H1 (cell line): ENCODE measurements at regions not wholly inside any gene's neighbourhood (a gene's known extent, or its start where the extent isn't known, plus 50 kb on each side); places are given as distances from the start of the nearest gene placed in this dataset.

Source experiments
- CTCF ChIA-PET: fragments of 300-600 bp; sonication (Branson Sonifier 250); formaldehyde crosslinking; loops from one replicate; lab custom pipeline; 2021; ENCODE audit not compliant: partially characterized antibody; lab: Charles Lee
- POLR2A ChIA-PET: fragments of 300-600 bp; sonication (Branson Sonifier 250); formaldehyde crosslinking; loops from one replicate; lab custom pipeline; 2021; ENCODE audit warnings: inconsistent platforms; ENCODE audit not compliant: partially characterized antibody; lab: Charles Lee
- DNase-seq, 2 experiments: peaks; one replicate each; pipeline versions ENCODE4 v3.0.0 to v3.0.0-alpha.2; 2010 to 2022; ENCODE audit warnings: low spot score in 2 of 2, low read depth in 1 of 2, mixed read lengths in 1 of 2
- FAIRE-seq: peaks from 2 replicates; lab custom pipeline; 2011; peaks lifted over from hg19 to GRCh38; lab: Jason Lieb, UNC
- H2AFZ ChIP-seq: 2 replicates; pipeline ENCODE4 v1.8.1; 2012; ENCODE audit warnings: low read length, inconsistent platforms
- H2AK5ac ChIP-seq: 2 replicates; pipeline ENCODE4 v1.6.1; 2013; ENCODE audit warnings: low read depth, low read length
- H2BK120ac ChIP-seq: replicated peaks from 2 replicates; pipeline ENCODE3; 2013; ENCODE audit warnings: low read depth, low read length, inconsistent platforms
- H2BK12ac ChIP-seq: 2 replicates; pipeline ENCODE4 v1.6.1; 2013; ENCODE audit warnings: low read depth, low read length
- H2BK15ac ChIP-seq: 2 replicates; pipeline ENCODE4 v1.6.1; 2013; ENCODE audit warnings: low read length
- H2BK20ac ChIP-seq: 2 replicates; pipeline ENCODE4 v1.6.1; 2013; ENCODE audit warnings: low read length
- H2BK5ac ChIP-seq: 2 replicates; pipeline ENCODE4 v1.6.1; 2013; ENCODE audit warnings: low read depth, low read length
- H3K14ac ChIP-seq: 2 replicates; pipeline ENCODE4 v1.6.1; 2013; ENCODE audit warnings: inconsistent platforms; ENCODE audit not compliant: insufficient read length
- H3K18ac ChIP-seq: 2 replicates; pipeline ENCODE4 v1.6.1; 2013; ENCODE audit warnings: low read length; ENCODE audit errors: extremely low read depth
- H3K23ac ChIP-seq: 2 replicates; pipeline ENCODE4 v1.6.1; 2013; ENCODE audit warnings: inconsistent platforms; ENCODE audit not compliant: insufficient read length
- H3K23me2 ChIP-seq: 2 replicates; pipeline ENCODE4 v1.6.1; 2013; ENCODE audit warnings: low read depth, low read length
- H3K27ac ChIP-seq: 2 replicates; pipeline ENCODE4 v1.6.1; 2011; ENCODE audit warnings: low read depth, low read length, inconsistent platforms
- H3K27me3 ChIP-seq, 4 experiments: replicated peaks in 1 of 4; 1 replicate in 1 of 4; 2 replicates in 3 of 4; pipeline versions ENCODE4 v1.6.1 to v1.8.1; 2011 to 2013; ENCODE audit warnings: low read length in 3 of 4, mild to moderate bottlenecking in 3 of 4, inconsistent platforms in 2 of 4, mixed read lengths in 2 of 4, moderate library complexity in 1 of 4; ENCODE audit not compliant: control insufficient read depth in 3 of 4, insufficient read depth in 3 of 4; ENCODE audit errors: extremely low read depth in 1 of 4
- H3K36me3 ChIP-seq, 4 experiments: 2 replicates each; pipeline versions ENCODE4 v1.6.1 to v1.8.1; 2011 to 2013; ENCODE audit warnings: mild to moderate bottlenecking in 4 of 4, low read length in 3 of 4, moderate library complexity in 2 of 4, control low read depth in 1 of 4, inconsistent platforms in 1 of 4; ENCODE audit not compliant: insufficient read depth in 4 of 4, control insufficient read depth in 2 of 4
- H3K4ac ChIP-seq: replicated peaks from 2 replicates; pipeline ENCODE3; 2013; ENCODE audit warnings: low read length, low read depth, mixed read lengths, inconsistent platforms; ENCODE audit not compliant: insufficient read length
- H3K4me1 ChIP-seq, 4 experiments: replicated peaks in 1 of 4; 1 replicate in 1 of 4; 2 replicates in 3 of 4; pipeline versions ENCODE4 v1.6.1 to v1.8.1; 2011 to 2013; ENCODE audit warnings: low read length in 3 of 4, inconsistent platforms in 2 of 4, mixed read lengths in 1 of 4; ENCODE audit not compliant: insufficient read depth in 4 of 4, control insufficient read depth in 3 of 4
- H3K4me2 ChIP-seq, 2 experiments: 2 replicates each; pipeline versions ENCODE4 v1.6.1 to v1.8.1; 2011 to 2013; ENCODE audit warnings: low read depth in 2 of 2, low read length in 2 of 2, control low read depth in 1 of 2, inconsistent platforms in 1 of 2, mild to moderate bottlenecking in 1 of 2; ENCODE audit not compliant: insufficient read depth in 1 of 2
- H3K4me3 ChIP-seq, 4 experiments: fragments of 200-600, 300-600 bp in 1 of 4; sonication (generic), shearing (Covaris generic), sonication (Bioruptor Twin) in 1 of 4; 2 replicates each; pipeline versions ENCODE4 v1.5.1 to v1.8.1; 2011 to 2016; ENCODE audit warnings: low read length in 4 of 4, low read depth in 3 of 4, control low read depth in 2 of 4, inconsistent platforms in 2 of 4, mild to moderate bottlenecking in 2 of 4, mixed read lengths in 1 of 4, moderate library complexity in 1 of 4; ENCODE audit not compliant: insufficient read depth in 2 of 4; ENCODE audit errors: extremely low read depth in 1 of 4
- H3K56ac ChIP-seq: replicated peaks from 2 replicates; pipeline ENCODE3; 2013; ENCODE audit warnings: low read depth, mild to moderate bottlenecking, mixed read lengths, low read length, inconsistent platforms; ENCODE audit not compliant: insufficient read length
- H3K79me1 ChIP-seq: 2 replicates; pipeline ENCODE4 v1.6.1; 2013; ENCODE audit warnings: low read depth, low read length, control low read depth
- H3K79me2 ChIP-seq, 2 experiments: 2 replicates each; pipeline versions ENCODE4 v1.6.1 to v1.8.1; 2012 to 2013; ENCODE audit warnings: low read length in 2 of 2, mild to moderate bottlenecking in 2 of 2, inconsistent platforms in 1 of 2; ENCODE audit not compliant: insufficient read depth in 2 of 2, control insufficient read depth in 1 of 2
- H3K9ac ChIP-seq, 4 experiments: replicated peaks in 1 of 4; 1 replicate in 1 of 4; 2 replicates in 3 of 4; pipeline versions ENCODE4 v1.6.1 to v1.8.1; 2011 to 2013; ENCODE audit warnings: low read depth in 3 of 4, low read length in 3 of 4, control low read depth in 2 of 4, mild to moderate bottlenecking in 2 of 4, moderate library complexity in 2 of 4, inconsistent platforms in 1 of 4; ENCODE audit errors: extremely low read depth in 1 of 4
- H3K9me3 ChIP-seq, 2 experiments: 2 replicates each; pipeline versions ENCODE4 v1.6.1 to v1.8.1; 2012 to 2013; ENCODE audit warnings: mild to moderate bottlenecking in 2 of 2, moderate library complexity in 2 of 2, control low read depth in 1 of 2, inconsistent platforms in 1 of 2, low read depth in 1 of 2, low read length in 1 of 2, mixed read lengths in 1 of 2; ENCODE audit not compliant: insufficient read depth in 2 of 2
- H4K20me1 ChIP-seq, 2 experiments: replicated peaks in 1 of 2; 2 replicates each; pipeline versions ENCODE3 to v1.8.1; 2011 to 2013; ENCODE audit warnings: inconsistent platforms in 2 of 2, low read length in 2 of 2, mild to moderate bottlenecking in 1 of 2; ENCODE audit not compliant: insufficient read depth in 2 of 2, control insufficient read depth in 1 of 2
- H4K5ac ChIP-seq: 2 replicates; pipeline ENCODE4 v1.6.1; 2013; ENCODE audit warnings: low read length, low read depth, mixed read lengths, inconsistent platforms; ENCODE audit not compliant: insufficient read length
- H4K8ac ChIP-seq: 2 replicates; pipeline ENCODE4 v1.8.0; 2013; ENCODE audit warnings: mild to moderate bottlenecking, moderate library complexity, low read length, inconsistent platforms; ENCODE audit not compliant: insufficient read depth; ENCODE audit errors: extremely low read depth
- H4K91ac ChIP-seq: replicated peaks from 2 replicates; pipeline ENCODE3; 2013; ENCODE audit warnings: low read length, mixed read lengths, inconsistent platforms; ENCODE audit not compliant: insufficient read length
- ASH2L ChIP-seq: fragments of 200-600, 300-600 bp; sonication (generic); IDR thresholded peaks from one replicate; pipeline ENCODE4 v1.7.1; 2017; ENCODE audit warnings: low read length
- CHD1 ChIP-seq: IDR thresholded peaks from 2 replicates; pipeline ENCODE4 v1.6.1; 2012; ENCODE audit warnings: low read depth, low read length, improper control_type of control experiment
- CTBP2 ChIP-seq: IDR thresholded peaks from 2 replicates; pipeline ENCODE4 v1.7.0; 2011; ENCODE audit warnings: borderline replicate concordance, mild to moderate bottlenecking, moderate library complexity, mixed read lengths, low read length; ENCODE audit not compliant: insufficient read depth, insufficient read length
- HDAC2 ChIP-seq, 2 experiments: fragments of 300-600 bp in 1 of 2; sonication (generic) in 1 of 2; IDR thresholded peaks; 2 replicates each; pipeline ENCODE4 v1.6.1; 2011 to 2012; ENCODE audit warnings: low read depth in 2 of 2, low read length in 2 of 2, mild to moderate bottlenecking in 2 of 2, moderate library complexity in 2 of 2, borderline replicate concordance in 1 of 2, inconsistent platforms in 1 of 2
- KDM5A ChIP-seq: fragments of 200-600 bp; IDR thresholded peaks from 2 replicates; pipeline ENCODE4 v1.7.1; 2012; ENCODE audit warnings: mild to moderate bottlenecking, low read length, inconsistent platforms, mixed read lengths
- NANOG ChIP-seq: IDR thresholded peaks from 2 replicates; pipeline ENCODE4 v1.6.1; 2011; ENCODE audit warnings: low read length, low read depth, mild to moderate bottlenecking, inconsistent platforms; ENCODE audit not compliant: insufficient read depth, poor library complexity, severe bottlenecking
- PHF8 ChIP-seq: fragments of 200-600 bp; sonication (generic); conservative IDR thresholded peaks from 2 replicates; pipeline ENCODE4 v1.7.1; 2012; ENCODE audit warnings: low read depth, mild to moderate bottlenecking, inconsistent platforms, low read length, moderate library complexity
- RFX5 ChIP-seq: IDR thresholded peaks from 2 replicates; pipeline ENCODE4 v1.6.1; 2011; ENCODE audit warnings: low read depth, low read length, improper control_type of control experiment, borderline replicate concordance
- TBP ChIP-seq: IDR thresholded peaks from 2 replicates; pipeline ENCODE4 v1.6.1; 2011; ENCODE audit warnings: low read depth, low read length, improper control_type of control experiment
- WGBS, 2 experiments: shearing (Covaris generic) in 1 of 2; methylation state at CpG; one replicate each; pipeline versions ENCODE4 v1.1.6 to v1.1.7; 2013 to 2015; ENCODE audit warnings: low lambda C conversion rate in 2 of 2, mixed read lengths in 2 of 2, inconsistent platforms in 1 of 2, low coverage in 1 of 2, missing lambda C conversion rate in 1 of 2; ENCODE audit not compliant: insufficient replicate concordance in 2 of 2, insufficient coverage in 1 of 2, insufficient read length in 1 of 2; ENCODE audit errors: extremely low coverage in 1 of 2, missing lambda C conversion rate in 1 of 2; 5-methylcytosine and 5-hydroxymethylcytosine counted together

- Histone ChIP-seq H4K20me1 (no peaks in the 10 kb centered on the region), H3K9me3 (no peaks in the 10 kb centered on the region; a peak in 1 of 4 replicates), H3K56ac (no peak overlapping the region), H4K8ac (no peak overlapping the region), H3K14ac (no peak overlapping the region), H3K79me1 (no peaks in the 10 kb centered on the region), H2AFZ (no peak overlapping the region), H4K5ac (no peak overlapping the region), H3K79me2 (no peaks in the 10 kb centered on the region), H3K4me2 (no peak overlapping the region), H3K4ac (no peak overlapping the region), H3K23me2 (no peaks in the 10 kb centered on the region), H2AK5ac (no peak overlapping the region), H3K4me1 (peaks cover 0 to 5% (median 1%) of the 10 kb centered on the region in 4 experiments; a peak in 1 of 7 replicates), H2BK120ac (no peak overlapping the region), H3K23ac (no peak overlapping the region), H3K18ac (no peak overlapping the region), H2BK20ac (no peak overlapping the region), H3K36me3 (no peaks in the 10 kb centered on the region), H3K27me3 (no peaks in the 10 kb centered on the region), H2BK15ac (no peak overlapping the region), H2BK12ac (no peak overlapping the region), H3K4me3 (no peak overlapping the region), H3K27ac (no peak overlapping the region), H3K9ac (no peak overlapping the region), H4K91ac (no peak overlapping the region), H2BK5ac (no peak overlapping the region)
- FAIRE-seq = no peak
- ChIA-PET POLR2A (no interaction called here), CTCF (interaction anchor here (1.5 to 1.8 kb wide), 2 partner anchors 20 to 23 kb away, joined by 5 to 6 read pairs; no protein-coding TSS in a partner anchor)
- no peak for TF ChIP-seq TBP
- no peak for TF ChIP-seq NANOG
- TF ChIP-seq HDAC2 (IDR thresholded peaks at IDR 0.05; ENCODE audit: borderline replicate concordance in 1 of 2, low read depth in 2 of 2, low read length in 2 of 2) = no peak
- TF ChIP-seq KDM5A = no peak
- no peak for TF ChIP-seq CHD1
- TF ChIP-seq RFX5 = no peak
- TF ChIP-seq CTBP2 = no peak
- no peak for TF ChIP-seq PHF8
- TF ChIP-seq ASH2L = no peak
- 91% methylated on average over 2 of the region's 2 CpGs; no CpG with 5 or more reads in 1 of the 2 experiments for WGBS, 2 experiments
- DNase-seq = no peak
Measured at GRCh38 chr5:39525271-39525670, 100.5 kb upstream of the DAB2 start.
